Ectodermal cell (in vitro differentiated cells): ENCODE measurements at regions not wholly inside any gene's neighbourhood (a gene's known extent, or its start where the extent isn't known, plus 50 kb on each side); places are given as distances from the start of the nearest gene placed in this dataset.

Source experiments
- H3K27ac ChIP-seq: 2 replicates; pipeline ENCODE4 v1.7.0; 2013; ENCODE audit warnings: mild to moderate bottlenecking, low read depth, low read length; ENCODE audit not compliant: insufficient read depth, poor library complexity, severe bottlenecking
- H3K27me3 ChIP-seq: 2 replicates; pipeline ENCODE4 v1.7.0; 2013; ENCODE audit warnings: mild to moderate bottlenecking, low read length; ENCODE audit not compliant: insufficient read depth, control insufficient read depth, poor library complexity, severe bottlenecking
- H3K36me3 ChIP-seq: one replicate; pipeline ENCODE4 v1.7.0; 2013; ENCODE audit warnings: low read length; ENCODE audit not compliant: control insufficient read depth, insufficient read depth
- H3K4me1 ChIP-seq: one replicate; pipeline ENCODE4 v1.7.0; 2013; ENCODE audit warnings: low read length; ENCODE audit not compliant: control insufficient read depth, insufficient read depth
- H3K4me3 ChIP-seq: 2 replicates; pipeline ENCODE4 v1.7.0; 2013; ENCODE audit warnings: low read depth, low read length, control low read depth; ENCODE audit not compliant: insufficient read depth
- H3K9me3 ChIP-seq: 2 replicates; pipeline ENCODE4 v1.7.0; 2013; ENCODE audit warnings: mild to moderate bottlenecking, low read length, moderate library complexity; ENCODE audit not compliant: control insufficient read depth
- WGBS, 2 experiments: methylation state at CpG; one replicate each; pipeline ENCODE4 v1.1.7; 2013; ENCODE audit warnings: missing lambda C conversion rate in 2 of 2; 5-methylcytosine and 5-hydroxymethylcytosine counted together

DNA sequence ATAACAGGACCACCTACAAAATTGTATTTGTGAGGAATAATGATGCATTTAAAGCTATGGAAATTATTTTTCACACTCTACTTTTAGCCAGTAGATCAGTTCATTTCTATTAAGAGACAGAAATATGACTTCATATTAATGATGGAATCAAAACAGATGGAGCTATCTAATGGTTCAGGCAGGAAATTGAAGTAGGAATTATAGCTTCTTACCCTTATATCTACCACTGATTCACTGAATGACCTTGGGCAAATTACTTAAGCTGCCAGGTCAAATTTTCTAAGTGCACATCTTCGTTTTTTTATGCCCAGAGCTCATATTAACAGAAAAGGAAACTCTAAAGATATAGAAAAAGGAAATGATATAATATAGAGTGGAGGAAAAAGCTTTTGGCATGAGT, 323.1 kb downstream of the PCDH10 start:
- 80% methylated on average over 1 of the region's 1 CpG; no CpG with 5 or more reads in 1 of the 2 experiments for WGBS, 2 experiments
- Histone ChIP-seq H3K36me3 (no peaks in the 10 kb centered on the region), H3K4me3 (no peak overlapping the region), H3K4me1 (peaks cover 3% of the 10 kb centered on the region), H3K27me3 (no peaks in the 10 kb centered on the region), H3K9me3 (no peaks in the 10 kb centered on the region), H3K27ac (no peak overlapping the region)

DNA sequence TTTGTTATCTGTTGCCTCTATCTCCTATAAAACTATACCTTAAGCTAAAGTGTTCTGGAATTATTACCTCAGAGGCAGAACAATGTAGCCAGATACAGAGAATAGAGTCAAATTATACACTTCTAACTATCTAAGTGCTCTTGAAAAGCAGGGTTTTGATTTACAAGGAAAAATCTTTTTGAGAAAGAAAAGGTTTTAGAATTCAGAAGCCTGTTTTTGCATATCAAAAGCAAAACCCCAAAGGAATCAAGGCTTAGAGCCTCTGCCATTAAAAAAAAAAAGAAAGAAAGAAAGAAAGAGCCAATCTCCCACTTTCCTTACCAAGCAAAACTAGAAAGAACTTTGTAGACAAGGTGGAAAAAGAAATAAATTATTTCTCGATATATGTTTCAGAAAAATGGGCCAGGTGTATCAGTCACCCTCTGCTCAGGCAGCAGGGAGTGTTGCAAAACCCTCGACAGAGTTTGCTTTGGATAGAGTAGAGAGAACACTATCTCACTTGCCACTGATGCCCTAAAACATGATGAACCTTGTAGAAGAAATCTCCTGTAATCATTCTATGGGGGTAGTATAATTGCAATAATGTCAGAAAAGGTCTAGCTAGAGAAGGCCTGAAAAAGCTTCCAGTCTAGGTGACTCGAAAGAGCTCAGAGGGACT, 318.3 kb downstream of the PCDH10 start:
- no peak overlapping the region for H3K27ac ChIP-seq
- no peak overlapping the region for H3K4me3 ChIP-seq
- H3K36me3 ChIP-seq: no peaks in the 10 kb centered on the region
- H3K27me3 ChIP-seq: no peaks in the 10 kb centered on the region
- H3K4me1 ChIP-seq: peaks cover 10% of the 10 kb centered on the region
- no peaks in the 10 kb centered on the region for H3K9me3 ChIP-seq
- WGBS, 2 experiments: 48 to 62% methylated on average over 3 of the region's 3 CpGs

DNA sequence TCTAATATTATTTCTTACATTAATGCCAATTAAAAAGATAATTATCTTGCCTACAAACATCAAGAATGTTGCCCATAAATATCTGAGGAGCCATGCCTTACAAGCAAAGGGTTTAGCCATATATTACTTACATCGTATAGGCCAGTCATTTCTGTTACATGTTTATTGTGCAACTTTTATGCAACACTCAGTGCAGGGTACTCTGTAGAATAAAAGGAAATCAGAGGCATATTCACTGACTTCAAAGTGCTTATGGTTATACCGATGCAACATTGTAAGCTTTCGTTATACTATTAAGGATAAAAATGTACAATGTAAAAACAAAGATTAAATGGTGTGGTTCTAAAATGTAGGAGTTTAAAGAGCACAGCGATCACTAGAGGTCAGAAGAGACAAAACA, 315.9 kb downstream of the PCDH10 start:
- WGBS, 2 experiments: 96 to 98% methylated on average over 4 of the region's 4 CpGs
- Histone ChIP-seq H3K36me3 (no peaks in the 10 kb centered on the region), H3K9me3 (no peaks in the 10 kb centered on the region), H3K4me1 (peaks cover 10% of the 10 kb centered on the region), H3K27ac (no peak overlapping the region), H3K27me3 (no peaks in the 10 kb centered on the region), H3K4me3 (no peak overlapping the region)

GRCh38 chr4:133464311-133464710, 315.2 kb downstream of the PCDH10 start:
- no peak overlapping the region for H3K4me3 ChIP-seq
- no peaks in the 10 kb centered on the region for H3K9me3 ChIP-seq
- peaks cover 10% of the 10 kb centered on the region for H3K4me1 ChIP-seq
- H3K36me3 ChIP-seq: no peaks in the 10 kb centered on the region
- H3K27me3 ChIP-seq: no peaks in the 10 kb centered on the region
- no peak overlapping the region for H3K27ac ChIP-seq
- WGBS, 2 experiments: 94 to 97% methylated on average over 4 of the region's 4 CpGs

- no peaks in the 10 kb centered on the region for H3K27me3 ChIP-seq
- no peaks in the 10 kb centered on the region for H3K4me1 ChIP-seq
- no peak overlapping the region for H3K4me3 ChIP-seq
- H3K27ac ChIP-seq: no peak overlapping the region
- 100% methylated on average over 2 of the region's 2 CpGs for WGBS, 2 experiments
- no peaks in the 10 kb centered on the region for H3K36me3 ChIP-seq
- H3K9me3 ChIP-seq: no peaks in the 10 kb centered on the region
Measured at GRCh38 chr4:133452678-133453077, 303.6 kb downstream of the PCDH10 start.

GRCh38 chr4:133450813-133451212, 301.7 kb downstream of the PCDH10 start:
- Histone ChIP-seq H3K4me3 (no peak overlapping the region), H3K36me3 (no peaks in the 10 kb centered on the region), H3K27me3 (no peaks in the 10 kb centered on the region), H3K9me3 (no peaks in the 10 kb centered on the region), H3K27ac (no peak overlapping the region), H3K4me1 (no peaks in the 10 kb centered on the region)
- 92 to 96% methylated on average over 17 of the region's 17 CpGs for WGBS, 2 experiments

DNA sequence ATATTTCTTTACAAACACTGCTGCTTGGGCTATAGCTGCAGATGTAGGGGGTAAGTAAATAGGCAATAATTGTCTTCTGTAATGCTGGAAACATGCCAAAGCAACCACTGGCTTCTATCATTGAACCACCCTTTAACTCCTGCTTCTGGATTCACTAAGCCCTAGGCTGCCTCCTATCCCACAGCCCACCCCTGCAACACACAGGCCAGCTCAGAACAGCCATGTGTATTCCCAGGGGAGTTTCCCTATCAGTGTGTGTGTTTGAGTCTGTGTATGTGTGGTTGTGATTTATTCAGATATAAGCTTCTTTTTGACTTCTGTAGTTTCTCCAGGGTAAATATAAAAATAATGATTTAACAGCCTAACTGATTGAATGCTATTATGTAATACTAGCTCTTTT, 291.3 kb downstream of the PCDH10 start:
- Histone ChIP-seq H3K9me3 (no peaks in the 10 kb centered on the region), H3K27ac (no peak overlapping the region), H3K27me3 (no peaks in the 10 kb centered on the region), H3K4me3 (no peak overlapping the region), H3K4me1 (no peaks in the 10 kb centered on the region), H3K36me3 (no peaks in the 10 kb centered on the region)

DNA sequence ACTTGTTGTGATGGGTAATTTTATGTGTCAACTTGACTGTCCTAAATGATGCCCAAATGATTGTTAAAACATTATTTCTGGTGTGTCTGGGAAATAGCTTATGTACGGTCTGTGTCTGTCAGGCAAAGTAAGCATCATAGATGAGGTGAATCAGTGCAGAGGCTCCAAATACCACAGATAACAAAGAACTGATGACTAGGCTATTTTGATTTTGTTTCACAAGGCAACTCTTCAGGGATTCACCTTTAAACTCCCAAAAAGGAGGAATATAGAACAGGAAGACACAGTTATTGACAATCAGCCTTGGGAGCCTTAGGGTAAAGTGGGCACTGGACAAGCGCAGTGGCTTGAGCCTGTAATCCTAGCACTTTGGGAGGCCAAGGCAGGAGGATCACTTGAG, 290.7 kb downstream of the PCDH10 start:
- 92 to 97% methylated on average over 2 of the region's 2 CpGs for WGBS, 2 experiments
- Histone ChIP-seq H3K4me1 (no peaks in the 10 kb centered on the region), H3K27me3 (no peaks in the 10 kb centered on the region), H3K27ac (no peak overlapping the region), H3K36me3 (no peaks in the 10 kb centered on the region), H3K9me3 (no peaks in the 10 kb centered on the region), H3K4me3 (no peak overlapping the region)

DNA sequence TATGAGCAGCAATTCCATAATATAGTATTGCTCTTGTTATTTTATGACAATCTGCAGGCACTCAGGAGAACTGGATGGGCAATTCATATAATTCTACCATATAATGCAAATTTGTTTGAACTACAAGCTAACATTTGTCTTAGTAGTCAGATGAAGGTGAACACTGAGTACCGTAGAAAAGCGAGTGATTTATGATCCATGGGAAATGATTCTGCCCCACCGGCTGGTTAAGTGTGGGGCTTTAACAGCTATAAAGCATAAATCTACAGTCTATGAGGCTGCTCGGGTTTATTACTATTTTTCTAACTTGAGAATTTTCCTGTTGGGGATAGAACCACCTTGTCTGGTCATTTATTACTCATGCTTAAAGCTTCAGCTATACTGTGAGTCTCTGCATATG, 275.5 kb downstream of the PCDH10 start:
- Histone ChIP-seq H3K9me3 (no peaks in the 10 kb centered on the region), H3K4me1 (no peaks in the 10 kb centered on the region), H3K27ac (no peak overlapping the region), H3K36me3 (no peaks in the 10 kb centered on the region), H3K27me3 (no peaks in the 10 kb centered on the region), H3K4me3 (no peak overlapping the region)
- WGBS, 2 experiments: 94 to 95% methylated on average over 3 to 4 of the region's 4 CpGs

GRCh38 chr4:133403913-133404312, 254.8 kb downstream of the PCDH10 start:
- H3K36me3 ChIP-seq: no peaks in the 10 kb centered on the region
- 86 to 93% methylated on average over 2 of the region's 2 CpGs for WGBS, 2 experiments
- H3K9me3 ChIP-seq: no peaks in the 10 kb centered on the region
- no peak overlapping the region for H3K27ac ChIP-seq
- H3K4me1 ChIP-seq: no peaks in the 10 kb centered on the region
- no peak overlapping the region for H3K4me3 ChIP-seq
- H3K27me3 ChIP-seq: no peaks in the 10 kb centered on the region

DNA sequence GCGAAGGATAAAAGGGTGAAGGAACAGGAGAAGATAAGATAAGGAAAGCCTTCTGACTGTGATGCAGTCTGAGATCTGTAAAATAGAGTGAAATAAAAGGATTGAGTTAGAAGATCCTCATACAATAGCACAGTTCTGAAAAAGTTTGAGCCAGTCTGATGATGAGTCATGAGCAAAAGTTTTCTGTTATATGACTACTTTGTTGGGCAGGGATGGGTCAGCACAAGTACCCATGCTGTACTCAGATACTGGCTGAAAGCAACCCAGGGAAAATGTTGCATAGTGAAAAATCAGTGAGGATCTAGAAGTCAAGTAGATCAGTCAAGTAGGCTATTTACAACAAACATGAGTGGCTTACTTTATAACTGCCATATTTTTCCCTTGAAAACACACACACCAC, 253.5 kb downstream of the PCDH10 start:
- Histone ChIP-seq H3K27me3 (no peaks in the 10 kb centered on the region), H3K9me3 (no peaks in the 10 kb centered on the region)
- 93 to 96% methylated on average over 1 of the region's 1 CpG for WGBS, 2 experiments

More for the DNA sequence above, 253.5 kb downstream of the PCDH10 start:
- H3K4me1 ChIP-seq: no peaks in the 10 kb centered on the region
- no peak overlapping the region for H3K27ac ChIP-seq
- H3K36me3 ChIP-seq: no peaks in the 10 kb centered on the region
- H3K4me3 ChIP-seq: no peak overlapping the region
